HepG2 (cell line): ENCODE measurements at regions not wholly inside any gene's neighbourhood (a gene's known extent, or its start where the extent isn't known, plus 50 kb on each side); places are given as distances from the start of the nearest gene placed in this dataset.

Experiments used
- ATAC-seq: fragments of 200-7000 bp; cut with Tn5 transposase; 3 replicates; pipeline ENCODE4 v1.9.1; 2020; ENCODE audit warnings: mild to moderate bottlenecking, moderate library complexity
- BruUV-seq: library from RNA; stranded (reverse); fragments of 400-500 nt; replicated peaks from 2 replicates; lab custom pipeline; 2021; lab: Mats Ljungman, UMichigan
- CTCF ChIA-PET: fragments of 300-600 bp; formaldehyde crosslinking; extraction: SDS; loops from one replicate; lab custom pipeline; 2021; ENCODE audit warnings: low total read pairs, inconsistent platforms, low intra/inter-chr PET ratio; lab: Yijun Ruan, JAX
- POLR2A ChIA-PET: fragments of 350-600 bp; sonication (Branson Sonifier 250); formaldehyde crosslinking; loops from one replicate; lab custom pipeline; 2020; ENCODE audit warnings: antibody characterized with exemption, inconsistent platforms; lab: Yijun Ruan, JAX
- DNase-seq: peaks from one replicate; pipeline ENCODE4 v3.0.0-alpha.2; 2015; ENCODE audit warnings: low spot score
- FAIRE-seq: peaks from 3 replicates; lab custom pipeline; 2011; peaks lifted over from hg19 to GRCh38; lab: Jason Lieb, UNC
- H2AFZ ChIP-seq: one replicate; pipeline ENCODE4 v1.6.1; 2011; ENCODE audit warnings: low read length, inconsistent platforms
- H3K27ac ChIP-seq: fragments of 300-600 bp; 3 replicates; pipeline ENCODE4 v1.8.0; 2011; ENCODE audit warnings: mixed run types, mild to moderate bottlenecking, mixed read lengths, low read length, inconsistent platforms; ENCODE audit not compliant: insufficient read depth; ENCODE audit errors: extremely low read length
- H3K27me3 ChIP-seq, 2 experiments: fragments of 200-600 bp in 1 of 2; 2 replicates in 1 of 2; 3 replicates in 1 of 2; pipeline versions ENCODE4 v1.6.0 to v1.8.0; 2011; ENCODE audit warnings: low read length in 2 of 2, mild to moderate bottlenecking in 2 of 2, moderate library complexity in 2 of 2, inconsistent platforms in 1 of 2; ENCODE audit not compliant: insufficient read depth in 2 of 2, control insufficient read depth in 1 of 2
- H3K36me3 ChIP-seq, 2 experiments: fragments of 200-600 bp in 1 of 2; replicated peaks in 1 of 2; 2 replicates in 1 of 2; 3 replicates in 1 of 2; pipeline versions ENCODE4 v1.5.1 to v1.8.0; 2011; ENCODE audit warnings: low read length in 2 of 2, inconsistent platforms in 1 of 2; ENCODE audit not compliant: insufficient read depth in 2 of 2, control insufficient read depth in 1 of 2
- H3K4me1 ChIP-seq: 2 replicates; pipeline ENCODE4 v1.5.1; 2012; ENCODE audit warnings: low read length, inconsistent platforms; ENCODE audit not compliant: insufficient read depth
- H3K4me2 ChIP-seq: 2 replicates; pipeline ENCODE4 v1.6.0; 2011; ENCODE audit warnings: low read depth, low read length, inconsistent platforms
- H3K4me3 ChIP-seq, 3 experiments: fragments of 200-600 bp in 1 of 3; sonication (generic), shearing (Covaris generic) in 1 of 3; replicated peaks in 1 of 3; 2 replicates each; pipeline ENCODE4 v1.5.1; 2011 to 2016; ENCODE audit warnings: low read length in 3 of 3, inconsistent platforms in 2 of 3, low read depth in 2 of 3, mild to moderate bottlenecking in 2 of 3, control low read depth in 1 of 3, mixed read lengths in 1 of 3; ENCODE audit not compliant: insufficient read depth in 1 of 3
- H3K79me2 ChIP-seq: one replicate; pipeline ENCODE4 v1.6.1; 2011; ENCODE audit warnings: low read length, inconsistent platforms; ENCODE audit not compliant: insufficient read depth
- H3K9ac ChIP-seq: 2 replicates; pipeline ENCODE4 v1.6.0; 2011; ENCODE audit warnings: mild to moderate bottlenecking, low read depth, low read length, inconsistent platforms; ENCODE audit not compliant: insufficient read depth
- H3K9me3 ChIP-seq: 2 replicates; pipeline ENCODE4 v1.5.1; 2012; ENCODE audit warnings: mild to moderate bottlenecking, low read length
- H4K20me1 ChIP-seq: 2 replicates; pipeline ENCODE4 v1.6.0; 2011; ENCODE audit warnings: inconsistent platforms, mild to moderate bottlenecking, low read length, moderate library complexity; ENCODE audit not compliant: insufficient read depth
- ERF ChIP-seq: IDR thresholded peaks from 2 replicates; pipeline ENCODE4 v1.6.1; 2018; ENCODE audit warnings: missing biosample characterization, missing genetic modification reagents
- FOXA1 ChIP-seq, 2 experiments: fragments of 450-650 bp in 1 of 2; sonication (generic) in 1 of 2; formaldehyde crosslinking in 1 of 2; IDR thresholded peaks; 2 replicates each; pipeline versions ENCODE4 v1.4.0 to v1.6.1; 2016 to 2020; ENCODE audit warnings: missing genetic modification reagents in 1 of 2
- HNF4A ChIP-seq: sonication (generic); formaldehyde crosslinking; IDR thresholded peaks from 2 replicates; pipeline ENCODE4 v1.4.0; 2020; ENCODE audit warnings: missing genetic modification reagents
- HNRNPUL1 ChIP-seq: fragments of 200-400 bp; formaldehyde crosslinking; IDR thresholded peaks from 2 replicates; pipeline ENCODE4 v1.6.1; 2017; ENCODE audit warnings: low read depth, mild to moderate bottlenecking, low read length, moderate library complexity
- KLF13 ChIP-seq: sonication (generic); formaldehyde crosslinking; IDR thresholded peaks from 2 replicates; pipeline ENCODE4 v1.4.0; 2020; ENCODE audit warnings: mild to moderate bottlenecking, missing genetic modification reagents
- NFYB ChIP-seq: sonication (generic); formaldehyde crosslinking; IDR thresholded peaks from 2 replicates; pipeline ENCODE4 v1.4.0; 2020; ENCODE audit warnings: missing genetic modification reagents
- SAP130 ChIP-seq: IDR thresholded peaks from 2 replicates; pipeline ENCODE4 v1.6.1; 2016; ENCODE audit warnings: low read depth
- THAP11 ChIP-seq: IDR thresholded peaks from 2 replicates; pipeline ENCODE4 v1.6.1; 2016; ENCODE audit warnings: missing biosample characterization, missing genetic modification reagents
- in situ Hi-C: cut with HindIII; loops from 2 replicates; pipeline ENCODE4 v1.10.0; 2017; ENCODE audit warnings: low pct_unique_long_range_greater_than_20kb; ENCODE audit not compliant: extremely low pct_ligation_motif_present
- intact Hi-C: fragments of 100-400 bp; cut with micrococcal nuclease; formaldehyde crosslinking; loops from one replicate; pipeline ENCODE4 v1.10.0; 2022; ENCODE audit not compliant: unreplicated experiment
- TF ChIP-seq, protein P1 (sequence below): sonication (generic); formaldehyde crosslinking; IDR thresholded peaks from 2 replicates; pipeline ENCODE4 v1.8.0; 2022; ENCODE audit warnings: mild to moderate bottlenecking, missing genetic modification reagents, borderline replicate concordance
- TF ChIP-seq, protein P2 (sequence below): IDR thresholded peaks from 2 replicates; pipeline ENCODE4 v1.6.1; 2016; ENCODE audit warnings: missing genetic modification reagents, missing compliant biosample characterization
- TF ChIP-seq, protein P3 (sequence below): sonication (generic); formaldehyde crosslinking; conservative IDR thresholded peaks from 2 replicates; pipeline ENCODE4 v1.4.0; 2020; ENCODE audit warnings: missing genetic modification reagents
- TF ChIP-seq, protein P4 (sequence below): sonication (generic); formaldehyde crosslinking; IDR thresholded peaks from 2 replicates; pipeline ENCODE4 v1.4.0; 2020; ENCODE audit warnings: mild to moderate bottlenecking, missing genetic modification reagents
- TF ChIP-seq, protein P5 (sequence below): sonication (generic); formaldehyde crosslinking; IDR thresholded peaks from 2 replicates; pipeline ENCODE4 v1.8.1; 2023; ENCODE audit warnings: mild to moderate bottlenecking, inconsistent platforms, moderate library complexity, missing genetic modification reagents, borderline replicate concordance

DNA sequence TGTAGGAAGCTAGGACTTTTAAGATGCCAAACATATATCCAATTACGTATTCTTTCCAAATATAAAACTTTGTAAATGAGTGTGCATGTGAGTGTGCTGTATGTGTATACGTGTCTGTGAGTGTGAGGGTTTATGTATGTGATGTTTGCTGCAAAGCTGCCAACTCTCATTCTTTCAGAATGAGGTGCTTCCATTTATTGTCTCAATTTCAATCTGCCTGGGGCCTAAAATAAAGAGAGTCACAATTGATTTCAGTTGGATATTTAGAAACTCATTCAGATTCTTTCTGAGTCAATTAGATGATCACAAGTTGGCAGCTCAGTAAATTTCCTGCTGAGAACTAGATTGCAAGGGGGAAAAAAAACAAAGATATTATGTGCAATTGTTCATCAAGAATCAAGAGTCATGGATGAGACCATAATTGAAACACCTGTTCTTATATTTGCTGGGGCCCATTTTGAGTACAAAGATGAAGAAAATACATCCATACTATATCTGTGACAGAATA lies 621.2 kb upstream of the ACVR2A start (continued):
- TF ChIP-seq, protein P1, sequence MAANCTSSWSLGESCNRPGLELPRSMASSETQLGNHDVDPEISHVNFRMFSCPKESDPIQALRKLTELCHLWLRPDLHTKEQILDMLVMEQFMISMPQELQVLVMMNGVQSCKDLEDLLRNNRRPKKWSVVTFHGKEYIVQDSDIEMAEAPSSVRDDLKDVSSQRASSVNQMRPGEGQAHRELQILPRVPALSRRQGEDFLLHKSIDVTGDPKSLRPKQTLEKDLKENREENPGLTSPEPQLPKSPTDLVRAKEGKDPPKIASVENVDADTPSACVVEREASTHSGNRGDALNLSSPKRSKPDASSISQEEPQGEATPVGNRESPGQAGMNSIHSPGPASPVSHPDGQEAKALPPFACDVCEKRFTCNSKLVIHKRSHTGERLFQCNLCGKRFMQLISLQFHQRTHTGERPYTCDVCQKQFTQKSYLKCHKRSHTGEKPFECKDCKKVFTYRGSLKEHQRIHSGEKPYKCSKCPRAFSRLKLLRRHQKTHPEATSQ: no peak
- no peak for TF ChIP-seq SAP130
- no peak for TF ChIP-seq THAP11 (CRISPR knock-in tag)
- no peak for TF ChIP-seq KLF13 (CRISPR knock-in tag)
- TF ChIP-seq ERF (CRISPR knock-in tag): no peak
- no peak for TF ChIP-seq NFYB
- TF ChIP-seq FOXA1 (IDR thresholded peaks at IDR 0.05): no peak
- no peak for TF ChIP-seq FOXA1 (CRISPR knock-in tag; IDR thresholded peaks at IDR 0.05)
- TF ChIP-seq, protein P2, sequence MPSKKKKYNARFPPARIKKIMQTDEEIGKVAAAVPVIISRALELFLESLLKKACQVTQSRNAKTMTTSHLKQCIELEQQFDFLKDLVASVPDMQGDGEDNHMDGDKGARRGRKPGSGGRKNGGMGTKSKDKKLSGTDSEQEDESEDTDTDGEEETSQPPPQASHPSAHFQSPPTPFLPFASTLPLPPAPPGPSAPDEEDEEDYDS: no peak
- no peak for TF ChIP-seq HNF4A (CRISPR knock-in tag)
- TF ChIP-seq, protein P3, sequence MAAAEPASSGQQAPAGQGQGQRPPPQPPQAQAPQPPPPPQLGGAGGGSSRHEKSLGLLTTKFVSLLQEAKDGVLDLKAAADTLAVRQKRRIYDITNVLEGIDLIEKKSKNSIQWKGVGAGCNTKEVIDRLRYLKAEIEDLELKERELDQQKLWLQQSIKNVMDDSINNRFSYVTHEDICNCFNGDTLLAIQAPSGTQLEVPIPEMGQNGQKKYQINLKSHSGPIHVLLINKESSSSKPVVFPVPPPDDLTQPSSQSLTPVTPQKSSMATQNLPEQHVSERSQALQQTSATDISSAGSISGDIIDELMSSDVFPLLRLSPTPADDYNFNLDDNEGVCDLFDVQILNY (CRISPR knock-in tag): no peak
- no peak for TF ChIP-seq HNRNPUL1

DNA sequence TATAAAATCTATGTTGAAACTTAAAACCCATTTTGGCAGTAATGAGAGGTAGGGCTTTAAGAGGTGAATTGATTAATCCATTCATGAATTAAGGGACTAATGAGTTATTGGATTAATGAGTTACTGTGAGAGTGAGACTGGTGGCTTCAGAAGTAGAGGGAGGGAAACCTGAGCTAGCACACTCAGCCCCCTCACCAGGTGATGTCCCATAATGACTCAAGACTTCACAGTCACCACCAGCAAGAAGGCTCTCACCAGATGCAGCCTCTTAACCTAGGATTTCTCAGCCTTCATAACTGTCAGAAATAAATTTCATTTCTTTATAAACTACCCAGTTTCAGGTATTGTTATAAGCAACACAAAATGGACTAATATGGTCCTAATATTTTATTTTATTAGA lies 621.7 kb upstream of the ACVR2A start:
- Histone ChIP-seq H3K36me3 (no peaks in the 10 kb centered on the region), H3K27me3 (no peaks in the 10 kb centered on the region), H3K27ac (no peak overlapping the region), H3K4me2 (no peak overlapping the region), H3K79me2 (no peaks in the 10 kb centered on the region), H3K9me3 (peaks cover 49% of the 10 kb centered on the region), H3K4me3 (no peak overlapping the region), H4K20me1 (no peaks in the 10 kb centered on the region), H2AFZ (no peak overlapping the region), H3K9ac (no peak overlapping the region), H3K4me1 (no peaks in the 10 kb centered on the region)
- ATAC-seq (no peak), FAIRE-seq (no peak), DNase-seq (no peak)
- in situ Hi-C loops: no loop called here
- POLR2A ChIA-PET: no interaction called here
- CTCF ChIA-PET: no interaction called here
- intact Hi-C loops: no loop called here
- BruUV-seq: no TSS peak
- TF ChIP-seq, protein P4, sequence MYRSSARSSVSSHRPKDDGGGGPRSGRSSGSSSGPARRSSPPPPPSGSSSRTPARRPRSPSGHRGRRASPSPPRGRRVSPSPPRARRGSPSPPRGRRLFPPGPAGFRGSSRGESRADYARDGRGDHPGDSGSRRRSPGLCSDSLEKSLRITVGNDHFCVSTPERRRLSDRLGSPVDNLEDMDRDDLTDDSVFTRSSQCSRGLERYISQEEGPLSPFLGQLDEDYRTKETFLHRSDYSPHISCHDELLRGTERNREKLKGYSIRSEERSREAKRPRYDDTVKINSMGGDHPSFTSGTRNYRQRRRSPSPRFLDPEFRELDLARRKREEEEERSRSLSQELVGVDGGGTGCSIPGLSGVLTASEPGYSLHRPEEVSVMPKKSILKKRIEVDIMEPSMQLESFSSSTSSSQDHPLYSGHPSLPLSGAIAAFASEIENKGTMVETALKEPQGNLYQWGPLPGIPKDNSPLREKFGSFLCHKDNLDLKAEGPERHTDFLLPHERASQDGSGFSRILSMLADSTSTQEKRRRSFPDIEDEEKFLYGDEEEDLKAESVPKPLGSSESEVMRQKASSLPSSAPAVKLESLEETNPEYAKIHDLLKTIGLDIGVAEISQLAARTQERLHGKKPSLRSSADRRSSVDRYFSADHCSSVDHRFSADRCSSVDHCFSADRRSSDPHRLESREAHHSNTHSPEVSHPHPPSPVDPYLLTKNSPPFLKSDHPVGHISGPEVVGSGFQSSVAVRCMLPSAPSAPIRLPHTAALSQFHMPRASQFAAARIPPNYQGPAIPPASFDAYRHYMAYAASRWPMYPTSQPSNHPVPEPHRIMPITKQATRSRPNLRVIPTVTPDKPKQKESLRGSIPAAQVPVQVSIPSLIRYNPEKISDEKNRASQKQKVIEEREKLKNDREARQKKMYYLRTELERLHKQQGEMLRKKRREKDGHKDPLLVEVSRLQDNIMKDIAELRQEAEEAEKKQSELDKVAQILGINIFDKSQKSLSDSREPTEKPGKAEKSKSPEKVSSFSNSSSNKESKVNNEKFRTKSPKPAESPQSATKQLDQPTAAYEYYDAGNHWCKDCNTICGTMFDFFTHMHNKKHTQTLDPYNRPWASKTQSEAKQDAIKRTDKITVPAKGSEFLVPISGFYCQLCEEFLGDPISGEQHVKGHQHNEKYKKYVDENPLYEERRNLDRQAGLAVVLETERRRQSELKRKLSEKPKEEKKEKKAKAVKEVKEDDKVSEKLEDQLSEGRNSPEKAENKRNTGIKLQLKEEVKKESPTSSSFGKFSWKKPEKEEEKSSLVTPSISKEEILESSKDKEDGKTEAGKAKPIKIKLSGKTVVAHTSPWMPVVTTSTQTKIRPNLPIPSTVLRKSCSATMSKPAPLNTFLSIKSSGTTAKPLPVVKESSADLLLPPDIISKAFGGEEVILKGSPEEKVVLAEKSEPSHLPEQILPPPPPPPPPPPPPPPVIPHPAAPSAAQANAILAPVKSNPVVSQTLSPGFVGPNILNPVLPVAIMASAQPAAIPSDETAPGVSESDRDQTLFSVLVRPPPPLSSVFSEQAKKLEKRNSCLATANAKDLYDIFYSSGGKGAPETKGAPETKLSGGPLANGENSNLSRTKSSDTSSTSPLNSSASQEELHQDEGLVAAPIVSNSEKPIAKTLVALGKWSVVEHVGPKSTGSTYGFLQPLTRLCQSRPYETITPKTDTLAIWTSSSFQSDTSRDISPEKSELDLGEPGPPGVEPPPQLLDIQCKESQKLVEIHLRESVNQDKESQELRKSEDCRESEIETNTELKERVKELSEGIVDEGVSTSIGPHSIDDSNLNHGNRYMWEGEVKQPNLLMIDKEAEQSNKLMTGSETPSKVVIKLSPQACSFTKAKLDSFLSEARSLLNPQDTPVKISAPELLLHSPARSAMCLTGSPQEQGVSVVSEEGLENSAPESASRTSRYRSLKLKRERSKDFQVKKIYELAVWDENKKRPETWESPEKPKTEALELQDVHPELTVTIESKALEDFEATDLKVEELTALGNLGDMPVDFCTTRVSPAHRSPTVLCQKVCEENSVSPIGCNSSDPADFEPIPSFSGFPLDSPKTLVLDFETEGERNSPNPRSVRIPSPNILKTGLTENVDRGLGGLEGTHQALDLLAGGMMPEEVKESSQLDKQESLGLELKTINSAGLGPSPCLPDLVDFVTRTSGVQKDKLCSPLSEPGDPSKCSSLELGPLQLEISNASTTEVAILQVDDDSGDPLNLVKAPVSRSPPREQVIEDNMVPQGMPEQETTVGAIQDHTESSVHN (CRISPR knock-in tag): no peak
- TF ChIP-seq, protein P5, sequence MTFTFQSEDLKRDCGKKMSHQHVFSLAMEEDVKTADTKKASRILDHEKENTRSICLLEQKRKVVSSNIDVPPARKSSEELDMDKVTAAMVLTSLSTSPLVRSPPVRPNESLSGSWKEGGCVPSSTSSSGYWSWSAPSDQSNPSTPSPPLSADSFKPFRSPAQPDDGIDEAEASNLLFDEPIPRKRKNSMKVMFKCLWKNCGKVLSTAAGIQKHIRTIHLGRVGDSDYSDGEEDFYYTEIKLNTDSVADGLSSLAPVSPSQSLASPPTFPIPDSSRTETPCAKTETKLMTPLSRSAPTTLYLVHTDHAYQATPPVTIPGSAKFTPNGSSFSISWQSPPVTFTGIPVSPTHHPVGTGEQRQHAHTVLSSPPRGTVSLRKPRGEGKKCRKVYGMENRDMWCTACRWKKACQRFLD: no peak
